ENCODE measurements at regions not wholly inside any gene's neighbourhood (a gene's known extent, or its start where the extent isn't known, plus 50 kb on each side); places are given as distances from the start of the nearest gene placed in this dataset.

DNA sequence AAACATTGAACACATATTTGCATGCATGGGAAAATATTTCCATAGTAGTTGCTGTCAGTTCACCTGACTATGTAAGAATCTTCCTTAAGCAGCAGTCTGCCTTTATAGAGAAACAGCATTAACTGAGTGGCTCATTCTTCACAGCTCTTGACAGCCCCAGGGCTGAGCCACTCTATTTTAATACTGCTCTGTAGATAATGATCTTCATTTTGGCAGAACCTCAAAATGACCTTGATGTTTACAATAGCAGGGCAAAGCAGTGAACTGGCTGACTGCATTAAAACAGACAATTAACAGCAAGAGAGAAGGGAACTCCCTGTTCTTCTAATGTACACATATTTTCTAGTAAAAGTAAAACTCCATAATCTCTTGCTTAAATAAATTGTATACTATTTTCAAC lies 580.6 kb upstream of the SOX11 start:
- DNase-seq: no peak

DNA sequence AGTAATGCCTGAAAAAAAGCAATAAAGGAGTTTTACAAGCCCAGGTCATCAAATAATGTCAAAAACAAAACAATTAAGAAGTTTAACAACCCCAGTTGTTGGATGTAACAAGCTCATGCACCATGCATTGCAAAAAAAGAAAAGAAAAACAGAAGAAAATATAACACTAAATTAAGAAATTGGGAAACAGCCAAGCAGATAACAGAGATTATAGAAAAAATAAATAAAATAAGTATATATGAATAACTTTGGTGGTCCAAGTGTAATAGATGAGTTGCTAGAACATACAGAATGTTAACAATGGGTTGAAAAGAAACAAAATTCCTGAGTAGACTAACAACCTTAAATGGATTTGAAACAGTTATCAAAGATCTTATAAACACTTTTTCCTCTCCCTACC lies 573.1 kb upstream of the SOX11 start:
- DNase-seq: no peak

DNA sequence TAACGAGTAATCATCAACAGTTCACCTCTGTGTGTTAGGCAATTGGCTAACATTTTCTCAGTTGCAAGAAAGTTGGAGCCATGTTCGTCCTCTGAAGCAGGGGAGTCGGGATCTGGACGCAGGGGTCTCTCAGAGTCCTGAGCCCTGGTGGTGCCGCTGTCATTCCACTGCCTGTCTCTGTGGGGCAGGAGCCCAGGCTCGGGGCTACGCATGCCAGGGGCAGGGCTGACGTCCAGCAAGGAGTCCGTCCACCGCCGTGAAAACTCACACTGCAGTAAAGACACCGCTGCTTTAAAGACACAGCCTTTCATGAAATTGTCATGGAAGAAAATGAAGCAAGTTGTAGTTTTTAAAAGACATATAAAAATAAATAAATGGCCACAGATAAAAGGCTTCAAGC lies 571.1 kb upstream of the SOX11 start:
- DNase-seq: no peak

DNA sequence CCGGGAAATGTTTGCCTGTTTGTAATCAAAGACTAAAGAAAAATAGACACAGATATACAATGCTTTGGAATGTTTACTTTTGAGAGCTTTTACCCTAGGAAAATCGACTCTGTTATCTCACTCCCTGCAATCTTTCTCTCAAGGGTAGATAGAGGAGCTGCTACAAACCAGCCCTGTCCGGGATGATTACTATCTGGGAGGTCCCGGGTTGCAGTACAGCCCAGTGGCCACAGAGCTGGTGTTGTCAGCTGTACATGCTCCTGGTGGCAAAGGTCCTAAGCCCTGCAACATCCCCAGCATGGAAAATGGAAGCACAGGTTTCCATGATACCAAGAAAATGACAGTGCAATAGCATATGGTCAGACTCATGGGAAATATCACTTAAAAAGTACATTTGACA lies 570.5 kb upstream of the SOX11 start:
- DNase-seq: no peak

DNA sequence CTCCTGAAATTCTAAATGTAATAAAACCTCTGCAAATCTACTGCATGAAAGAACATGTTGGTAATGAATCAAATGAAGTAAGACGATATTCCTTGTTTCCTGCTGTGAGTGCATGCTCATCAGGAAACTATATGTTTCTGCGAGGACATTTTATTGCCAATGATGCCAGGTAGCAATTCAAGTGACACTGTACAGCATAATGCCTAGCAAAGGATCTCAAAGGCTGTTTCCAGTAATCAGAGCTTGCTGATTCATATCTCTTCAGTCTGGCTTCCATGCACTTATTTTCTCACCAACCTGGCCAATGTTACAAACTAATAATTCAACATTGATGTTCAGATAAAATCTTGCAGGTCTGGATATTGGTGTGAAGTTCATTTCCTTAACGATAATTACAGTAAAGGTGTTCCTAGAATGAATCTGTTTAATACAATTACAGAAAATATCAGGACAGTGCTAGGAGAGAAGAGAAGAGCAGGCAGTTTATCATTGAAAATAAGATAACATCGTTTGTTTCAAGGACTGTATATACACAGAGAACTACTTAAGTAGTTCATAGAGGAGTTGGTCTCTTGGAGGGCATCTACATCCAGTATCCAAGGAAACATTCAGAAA lies 568.5 kb upstream of the SOX11 start:
- DNase-seq: no peak

DNA sequence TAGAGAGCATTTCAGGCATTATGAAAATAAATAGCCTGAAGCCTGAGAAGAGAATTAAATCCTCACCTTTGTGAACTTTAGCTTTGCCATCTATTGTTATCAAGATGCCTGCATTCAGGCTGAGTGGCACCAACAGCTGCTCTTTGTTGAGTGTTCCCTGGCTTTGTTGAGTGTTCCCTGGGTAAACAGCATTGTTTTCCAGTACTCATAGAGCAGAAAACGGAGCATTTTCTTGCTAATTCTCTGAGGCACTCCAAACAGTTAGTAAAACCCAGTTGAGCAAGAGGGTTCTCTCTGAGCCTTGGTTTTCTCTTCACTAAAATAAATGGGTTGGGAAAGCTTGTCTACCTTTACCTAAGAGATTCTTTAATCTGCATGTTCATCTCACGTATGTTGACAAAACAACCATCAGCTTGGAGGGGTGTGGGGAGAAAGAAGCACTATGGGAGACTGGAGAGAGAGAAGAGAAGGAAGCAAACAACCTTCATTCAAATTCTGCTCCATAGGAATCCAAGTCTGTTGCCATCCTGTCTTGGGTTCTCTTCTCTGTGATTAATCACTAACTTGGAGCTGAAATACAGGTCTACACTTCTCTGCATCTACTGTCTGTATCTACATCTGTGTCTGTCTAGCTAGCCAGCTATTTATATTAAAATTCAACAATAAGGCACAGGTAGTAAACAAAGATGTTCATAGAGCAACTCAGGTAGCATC lies 567.0 kb upstream of the SOX11 start:
- DNase-seq: no peak

DNA sequence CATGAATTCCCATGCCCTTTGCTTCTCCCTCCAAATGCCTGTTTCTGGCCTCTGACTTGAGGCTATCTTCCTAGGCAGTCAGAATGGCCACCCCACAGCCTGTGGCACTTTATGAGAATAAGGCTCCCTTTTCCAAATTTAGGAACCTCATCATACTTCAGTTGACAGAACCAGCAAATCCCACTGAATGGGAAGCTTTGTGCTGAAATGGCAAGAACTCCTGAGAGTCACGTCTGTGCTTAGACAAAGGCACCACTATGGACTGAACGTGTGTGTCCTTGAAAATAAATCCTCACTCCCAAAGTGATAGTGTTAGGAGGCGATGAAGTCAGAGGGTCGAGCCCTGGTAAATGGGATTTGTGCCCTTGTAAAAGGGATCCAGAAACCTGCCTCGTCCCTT lies 559.9 kb upstream of the SOX11 start:
- no peak for DNase-seq

DNA sequence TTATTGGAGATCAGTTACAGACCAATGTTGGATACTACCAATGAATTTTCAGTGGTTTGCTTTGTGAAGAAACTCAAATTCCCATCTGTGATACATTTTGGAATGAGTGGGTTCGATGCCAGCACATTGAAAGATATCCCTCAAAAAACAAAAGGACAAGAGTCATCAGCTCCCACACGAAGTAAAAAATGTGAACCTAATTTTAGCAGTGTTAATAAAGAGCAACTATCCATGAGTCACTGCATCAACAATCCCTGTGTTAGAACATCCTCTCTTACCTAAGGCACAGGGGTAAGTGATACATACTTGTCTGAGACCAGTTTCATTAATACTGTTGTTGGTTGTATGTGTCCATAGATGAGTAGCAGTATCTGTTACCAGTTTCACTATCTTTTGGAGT lies 551.8 kb upstream of the SOX11 start:
- DNase-seq: no peak

DNA sequence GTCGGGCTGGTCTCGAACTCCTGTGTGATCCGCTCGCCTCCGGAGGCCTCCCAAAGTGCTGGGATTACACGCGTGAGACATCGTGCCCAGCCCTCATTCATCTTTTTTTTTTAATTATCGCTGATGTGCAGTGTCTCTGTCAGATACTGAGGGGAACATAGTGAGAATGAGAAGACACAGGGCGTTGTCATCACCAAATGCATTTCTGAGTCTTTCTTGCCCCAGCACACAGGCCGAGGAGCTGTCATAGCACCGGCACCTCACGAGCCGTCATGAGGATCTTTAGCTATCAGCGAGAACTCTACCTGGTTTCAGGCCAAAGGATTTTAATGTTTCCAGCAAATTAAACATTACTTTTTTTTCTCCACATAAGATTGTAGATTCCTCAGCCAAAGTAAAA lies 548.0 kb upstream of the SOX11 start:
- DNase-seq: no peak

DNA sequence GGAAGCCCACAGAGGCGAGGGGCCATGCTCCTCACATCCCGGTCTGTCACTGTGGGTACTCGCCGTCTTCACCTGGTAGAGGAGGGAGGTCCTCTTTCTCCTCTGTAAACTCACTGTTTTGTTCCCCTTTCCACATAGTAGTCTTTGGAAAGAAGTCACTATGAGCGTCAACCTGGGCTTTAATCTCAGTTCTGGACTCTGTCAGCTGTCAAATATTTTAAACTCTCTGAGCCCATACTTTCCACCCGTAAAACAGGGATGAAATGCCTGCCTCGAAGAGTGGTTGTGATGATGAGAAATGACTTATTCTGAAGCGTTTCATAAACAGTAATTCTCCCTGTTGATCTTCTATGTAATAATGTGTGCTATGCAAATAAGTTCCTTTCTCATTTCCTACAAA lies 547.1 kb upstream of the SOX11 start:
- no peak for DNase-seq

DNA sequence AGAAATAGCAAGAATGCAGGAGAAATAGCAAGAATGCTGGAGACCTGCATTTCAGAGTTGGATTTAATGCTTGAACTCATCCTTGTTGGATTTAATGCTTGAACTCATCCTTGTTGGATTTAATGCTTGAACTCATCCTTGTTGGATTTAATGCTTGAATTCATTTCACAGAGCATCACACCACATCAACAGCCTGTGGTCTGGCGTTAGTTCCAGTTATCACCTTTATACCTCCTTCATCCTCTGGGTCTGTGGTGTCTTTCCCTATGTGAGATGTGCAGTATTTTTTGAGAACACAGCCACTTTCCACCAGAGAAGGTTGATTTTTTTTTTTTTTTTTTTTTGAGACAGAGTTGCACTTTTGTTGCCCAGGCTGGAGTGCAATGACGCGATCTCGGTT lies 546.4 kb upstream of the SOX11 start:
- no peak for DNase-seq

DNA sequence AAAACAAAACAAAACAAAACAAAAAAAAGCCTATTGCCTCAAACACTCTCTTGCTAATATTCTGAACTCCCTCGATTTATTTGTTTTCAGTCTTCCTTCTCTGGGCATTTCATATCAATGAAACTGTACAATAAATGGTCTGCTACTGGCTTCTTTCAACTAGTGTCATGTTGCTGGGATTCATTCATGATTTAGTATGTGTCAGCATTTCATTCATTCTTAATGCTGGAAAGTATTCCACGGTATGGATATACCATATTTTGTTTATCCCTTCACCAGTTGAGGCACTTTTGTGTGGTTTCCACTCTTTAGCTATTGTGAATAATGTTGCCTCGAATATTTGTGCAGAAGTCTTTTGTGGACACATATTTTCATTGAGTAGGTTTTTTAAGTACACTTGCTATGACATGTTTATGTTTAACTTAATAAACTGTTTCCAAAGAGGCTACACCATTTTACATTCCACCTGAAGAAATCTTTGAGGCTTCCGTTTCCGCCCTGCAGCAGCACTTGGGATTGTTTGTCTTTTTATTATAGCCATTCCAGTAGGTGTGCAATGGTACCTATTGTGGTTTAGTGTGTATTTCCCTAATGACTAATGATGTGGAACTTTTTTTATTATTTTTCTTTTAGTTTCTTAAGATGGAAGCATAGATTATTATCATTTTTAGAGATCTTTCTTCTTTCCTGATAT lies 543.6 kb upstream of the SOX11 start:
- no peak for DNase-seq

DNA sequence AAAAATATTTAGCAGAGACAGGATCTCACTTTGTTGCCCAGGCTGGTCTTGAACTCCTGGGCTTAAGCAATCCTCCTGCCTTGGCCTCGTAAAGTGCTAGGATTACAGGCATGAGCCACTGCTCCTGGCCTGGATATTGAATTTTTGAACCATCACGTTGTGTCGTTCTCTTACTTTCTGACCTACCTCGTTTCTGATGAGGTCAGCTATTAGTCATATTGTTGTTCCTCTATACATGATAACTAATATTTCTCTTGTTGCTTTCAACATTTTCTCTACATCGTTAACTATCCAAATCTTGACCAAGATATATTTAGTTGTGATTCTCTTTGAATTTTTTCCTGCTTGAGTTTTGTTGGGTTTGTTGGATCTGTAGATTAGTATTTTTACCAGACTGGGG lies 541.3 kb upstream of the SOX11 start:
- no peak for DNase-seq

DNA sequence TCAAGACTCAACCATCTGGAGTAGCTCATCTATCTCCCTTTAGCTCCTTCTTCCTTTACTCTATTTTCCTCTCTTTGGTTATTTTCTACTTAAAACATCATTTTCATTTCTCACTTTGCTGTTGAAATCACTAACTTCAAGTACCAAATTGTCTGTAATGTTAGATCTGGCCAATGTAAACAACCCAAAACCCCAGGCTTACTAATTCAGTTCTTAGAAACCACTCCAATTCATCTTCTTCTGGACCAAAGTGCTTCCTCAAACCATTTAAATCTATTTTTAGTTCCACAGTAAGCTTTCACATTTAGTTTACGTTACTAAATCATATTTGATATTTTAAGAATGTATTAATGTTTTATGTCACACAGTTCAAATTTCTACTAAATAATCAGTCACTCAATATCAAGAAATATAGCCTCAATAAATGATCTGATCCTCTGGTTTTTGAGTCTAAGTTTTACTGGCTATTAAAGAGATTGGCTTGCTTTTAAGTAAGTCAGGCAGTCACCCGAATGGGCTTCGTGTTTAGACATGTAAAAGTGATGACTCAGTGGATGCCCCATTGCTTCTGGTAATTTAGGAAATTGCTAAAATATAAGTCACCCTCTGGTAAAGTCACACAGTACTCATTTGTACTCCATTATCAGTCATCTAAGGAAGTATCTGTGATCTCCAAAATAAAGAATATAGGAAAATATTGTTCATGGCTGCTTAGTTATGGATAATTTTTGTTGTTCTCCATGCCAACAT lies 527.2 kb upstream of the SOX11 start:
- DNase-seq: no peak

DNA sequence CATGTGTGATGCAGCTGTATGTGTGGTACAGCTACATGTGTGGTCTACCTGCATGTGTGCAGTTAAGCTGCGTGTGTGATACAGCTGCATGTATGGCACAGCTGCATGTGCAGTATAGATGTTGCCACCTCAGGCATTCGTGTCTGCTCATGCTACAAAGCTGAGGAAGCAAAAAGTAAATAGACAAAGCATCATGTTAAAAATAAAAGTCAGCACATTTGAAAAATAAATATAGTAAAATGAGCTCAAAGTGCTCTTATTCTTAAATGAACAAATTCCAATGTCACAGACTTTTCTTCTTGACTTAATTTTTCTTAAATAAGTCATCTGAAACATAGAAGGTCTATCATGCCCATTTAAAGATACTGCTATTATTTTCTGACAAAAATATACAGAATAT lies 519.3 kb upstream of the SOX11 start:
- DNase-seq: no peak

DNA sequence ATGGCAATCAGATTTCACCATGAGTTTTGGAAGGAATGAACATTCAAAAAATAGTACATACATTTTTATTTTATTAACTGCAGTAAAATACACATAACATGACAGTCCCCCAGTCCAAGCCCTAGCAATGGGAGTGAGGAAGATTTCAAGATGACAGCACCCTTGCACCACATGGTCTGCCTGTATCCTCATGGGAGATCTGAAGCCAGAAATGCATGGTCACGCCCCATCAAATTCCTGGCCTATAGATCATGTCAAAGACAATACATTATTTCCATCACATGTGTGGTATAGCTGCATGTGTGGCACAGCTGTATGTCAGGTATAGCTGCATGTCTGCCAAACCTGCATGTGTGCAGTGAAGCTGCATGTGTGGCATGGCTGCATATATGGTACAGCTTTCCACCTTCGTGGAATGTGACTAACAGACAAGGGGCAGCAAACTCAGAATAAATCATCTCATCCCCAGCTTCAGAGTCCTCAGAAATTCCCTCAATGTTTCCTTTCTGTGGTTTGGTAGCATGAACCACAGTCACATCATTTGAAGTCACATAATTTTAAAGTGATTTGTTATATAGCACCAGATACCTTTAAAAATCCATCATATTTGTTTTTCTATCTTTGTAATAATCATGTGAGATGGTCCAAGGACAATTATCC lies 518.2 kb upstream of the SOX11 start:
- DNase-seq: no peak

DNA sequence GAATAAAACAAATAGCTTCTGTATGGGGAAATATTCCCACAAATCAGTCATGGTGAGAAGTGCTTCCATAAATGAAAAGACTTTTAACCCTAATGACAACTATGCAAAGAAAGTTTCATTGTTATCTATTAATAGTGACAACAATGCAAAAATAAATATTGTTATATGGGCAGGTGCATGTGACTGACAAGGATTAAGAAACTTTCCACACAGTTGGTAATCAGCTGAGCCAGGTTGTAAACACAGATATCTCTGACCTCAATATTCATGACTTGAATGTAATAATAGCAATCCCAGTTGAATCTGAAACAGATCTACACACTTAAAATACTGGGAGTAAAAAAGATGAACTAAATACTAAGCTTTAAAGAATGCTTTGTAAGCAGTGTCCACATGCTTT lies 517.0 kb upstream of the SOX11 start:
- no peak for DNase-seq

DNA sequence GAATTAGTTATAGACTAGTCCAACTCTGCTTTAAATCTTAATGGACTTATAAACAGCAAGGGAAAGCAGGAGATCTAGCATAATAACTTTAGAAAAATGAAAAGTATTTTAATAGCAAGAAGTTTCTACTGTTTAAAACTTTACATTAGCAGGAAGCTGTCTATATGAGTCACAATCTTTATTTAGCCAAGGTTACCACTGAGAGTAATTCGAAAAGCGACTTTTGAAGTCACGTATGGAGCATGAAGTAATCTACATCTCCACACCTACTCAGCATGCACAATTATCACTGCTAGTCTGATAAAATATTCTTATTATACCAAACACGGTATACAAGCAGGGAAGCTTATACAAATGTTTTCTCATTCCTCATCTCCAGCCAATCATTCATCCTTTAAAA lies 515.4 kb upstream of the SOX11 start:
- DNase-seq: no peak

DNA sequence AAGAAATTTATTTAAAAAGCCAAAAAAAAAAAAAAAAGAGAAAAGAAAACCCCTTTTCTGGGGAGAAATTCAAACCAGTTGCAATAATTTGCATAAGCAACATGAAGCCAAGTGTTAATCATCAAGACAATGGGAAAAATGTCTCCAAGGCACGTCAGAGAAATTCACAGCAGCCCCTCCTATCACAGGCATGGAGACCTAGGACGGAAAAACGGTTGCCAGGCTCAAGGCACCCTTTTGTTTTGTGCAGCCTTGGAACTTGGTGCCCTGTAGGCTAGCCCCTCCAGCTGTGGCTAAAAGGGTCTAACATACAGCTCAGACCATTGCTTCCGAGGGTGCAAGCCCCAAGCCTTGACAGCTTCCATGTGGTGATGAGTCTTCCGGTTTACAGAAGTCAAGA lies 509.2 kb upstream of the SOX11 start:
- no peak for DNase-seq

DNA sequence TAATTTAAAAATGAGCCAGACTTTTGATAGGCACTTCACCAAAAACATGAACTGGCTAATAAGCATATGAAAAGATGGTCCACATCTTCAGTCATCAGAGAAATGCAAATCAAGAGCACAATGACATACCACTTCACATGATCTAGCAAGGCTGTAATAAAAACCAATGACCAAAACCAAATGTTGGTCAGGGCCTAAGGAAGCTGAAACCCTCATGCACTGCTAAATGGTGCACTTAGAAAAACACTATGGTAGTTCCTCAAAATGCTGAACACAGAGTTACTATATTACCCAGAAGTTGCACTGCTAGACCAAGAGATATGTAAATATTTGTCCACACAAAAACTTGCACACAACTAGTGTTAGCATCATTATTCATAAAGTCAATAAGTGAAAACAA lies 504.9 kb upstream of the SOX11 start:
- no peak for DNase-seq

DNA sequence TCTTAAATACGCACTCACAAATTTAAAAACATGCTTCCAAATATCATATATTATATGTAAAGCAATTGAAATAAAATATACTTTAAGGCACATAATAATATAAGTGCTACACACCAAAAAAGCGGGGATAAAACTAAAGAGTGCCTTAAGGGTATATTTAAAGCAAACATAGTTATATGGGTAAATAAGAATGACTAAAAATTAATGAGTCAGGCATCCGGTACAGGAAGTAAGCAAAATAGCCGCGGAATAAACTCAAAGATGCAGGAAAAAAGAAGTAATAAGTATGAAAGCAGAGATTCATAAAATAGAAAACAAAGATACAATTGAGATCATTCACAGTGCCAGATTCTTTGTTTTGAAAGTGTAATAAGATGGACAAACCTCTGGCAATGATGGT lies 503.5 kb upstream of the SOX11 start:
- no peak for DNase-seq

DNA sequence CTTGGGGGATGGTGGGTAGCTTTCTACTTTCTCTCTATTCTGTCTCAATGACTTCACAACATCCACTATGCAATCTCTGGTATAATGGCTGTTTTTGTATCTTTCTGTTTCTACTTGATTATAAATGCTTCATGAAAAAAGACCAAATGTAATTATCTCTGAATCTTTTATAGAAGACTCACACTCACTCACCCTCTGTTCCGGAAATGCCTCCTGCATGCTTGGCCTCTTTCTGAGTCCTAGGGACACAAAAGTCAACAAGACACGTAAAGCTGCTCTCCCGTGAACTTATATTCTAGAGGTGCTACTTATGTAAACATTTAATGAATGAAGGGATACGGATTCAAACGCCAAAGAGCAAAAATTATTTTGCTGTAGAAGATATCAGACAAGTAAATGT lies 502.2 kb upstream of the SOX11 start:
- no peak for DNase-seq

DNA sequence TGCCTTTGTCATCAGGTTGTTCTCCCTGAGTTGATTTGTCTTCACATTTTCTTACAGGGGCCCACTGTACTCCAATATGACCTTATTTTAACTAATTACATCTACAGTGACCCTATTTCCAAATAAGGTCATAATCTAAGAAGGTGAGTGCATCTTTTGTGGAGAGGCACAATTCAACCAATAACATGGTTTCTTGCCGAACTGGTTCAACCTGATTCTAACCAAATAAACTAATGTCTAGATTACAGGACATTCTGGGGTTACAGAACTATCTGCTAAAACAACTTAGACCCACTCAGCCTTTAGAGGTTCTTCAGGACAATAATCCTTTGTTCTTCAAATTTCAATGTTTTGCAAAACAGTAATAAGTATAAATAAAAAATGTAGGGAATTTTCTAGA lies 496.5 kb upstream of the SOX11 start:
- DNase-seq: no peak
